ENCODE measurements at regions not wholly inside any gene's neighbourhood (a gene's known extent, or its start where the extent isn't known, plus 50 kb on each side); places are given as distances from the start of the nearest gene placed in this dataset.
A peak's percentile ranks its signal among the peaks of the same experiment; 100 is the strongest.

- WGBS, 2 experiments (ENCODE audit: extremely low coverage in 2 of 2, insufficient read length in 1 of 2): 15% methylated on average over 4 of the region's 23 CpGs; no CpG with 5 or more reads in 1 of the 2 experiments
- intact Hi-C loops (cut with micrococcal nuclease): no loop called here
- POLR2A ChIA-PET (ENCODE audit: unreplicated experiment): no interaction called here
These were observed 134.2 kb downstream of the MGAT5B start for GRCh38 chr17:77002103-77003045.

More at GRCh38 chr17:77002103-77003045, 134.2 kb downstream of the MGAT5B start:
- Histone ChIP-seq H3K4me1 (ENCODE audit: control insufficient read depth, insufficient read depth, low read length) (peaks cover 5% of the 10 kb centered on the region), H3K56ac (ENCODE audit: extremely low read depth, insufficient read depth, low read length) (no peak overlapping the region), H3K36me3 (ENCODE audit: control insufficient read depth, insufficient read depth, low read length) (no peaks in the 10 kb centered on the region), H3K18ac (ENCODE audit: low read depth, low read length) (no peak overlapping the region), H3K79me1 (ENCODE audit: low read depth in 1 of 2, low read length in 2 of 2) (no peaks in the 10 kb centered on the region), H2BK5ac (ENCODE audit: low read depth, low read length, poor library complexity, severe bottlenecking) (no peak overlapping the region), H3K23ac (ENCODE audit: low read depth, low read length) (no peak overlapping the region), H4K20me1 (ENCODE audit: insufficient read depth, low read length) (no peaks in the 10 kb centered on the region; the same call in 1 of the 2 replicates), H4K5ac (ENCODE audit: low read depth, low read length) (no peak overlapping the region), H4K8ac (ENCODE audit: low read depth in 2 of 2, low read length in 2 of 2) (no peak overlapping the region), H3K27me3 (ENCODE audit: control insufficient read depth, insufficient read depth, low read length) (peaks cover 16% of the 10 kb centered on the region), H2BK120ac (ENCODE audit: low read depth, low read length) (no peak overlapping the region), H3K9me3 (ENCODE audit: control insufficient read depth, insufficient read depth, low read length) (no peaks in the 10 kb centered on the region), H3K14ac (replicated peaks; ENCODE audit: low read depth, low read length) (no peak overlapping the region), H3K4me3 (ENCODE audit: insufficient read depth, low read depth, low read length) (no peak overlapping the region), H3K4me2 (ENCODE audit: low read depth, low read length) (peak overlapping the region; percentile 28; the same call in 1 of the 2 replicates), H2AK5ac (ENCODE audit: low read depth, low read length) (no peak overlapping the region; the same call in 1 of the 2 replicates), H2AK9ac (replicated peaks; ENCODE audit: low read depth, low read length, poor library complexity) (peak overlapping the region; percentile 66), H4K91ac (ENCODE audit: insufficient read depth, low read depth, low read length) (no peak overlapping the region), H2AFZ (replicated peaks; ENCODE audit: low read length, poor library complexity) (peak overlapping the region; percentile 66), H3K9me1 (ENCODE audit: insufficient read depth, low read length) (peaks cover 5% of the 10 kb centered on the region; the same call in 1 of the 2 replicates), H2BK15ac (ENCODE audit: low read depth, low read length) (no peak overlapping the region), H3K9ac (ENCODE audit: low read depth, low read length) (no peak overlapping the region), H3K27ac (ENCODE audit: insufficient read depth, low read length) (no peak overlapping the region), H3K4ac (ENCODE audit: low read depth, low read length) (no peak overlapping the region), H2BK20ac (ENCODE audit: low read depth, low read length) (0 out of 2 replicates have a peak overlapping the region, but pooled peaks have one; percentile 2)
- CTCF ChIA-PET: no interaction called here
- in situ Hi-C loops (cut with MboI; ENCODE audit: low sequenced_read_pairs) (no loop called here), dilution Hi-C loops (cut with HindIII; ENCODE audit: low sequenced_read_pairs, unreplicated experiment) (no loop called here)
- TF ChIP-seq FOS (IDR thresholded peaks at IDR 0.05; ENCODE audit: low read depth, low read length): peak; percentile 42
- peak; percentile 58 for TF ChIP-seq BHLHE40 (IDR thresholded peaks at IDR 0.05; ENCODE audit: low read depth, low read length)
- TF ChIP-seq MAFK (IDR thresholded peaks at IDR 0.05; ENCODE audit: low read depth, low read length): no peak
- BruUV-seq (replicated peaks): no TSS peak
- ATAC-seq (ENCODE audit: low read depth) (peak; percentile 83), DNase-seq (peak; percentile 75)

Data from IMR-90 (cell line).